SH-SY5Y (cell line): ENCODE measurements at regions not wholly inside any gene's neighbourhood (a gene's known extent, or its start where the extent isn't known, plus 50 kb on each side); places are given as distances from the start of the nearest gene placed in this dataset.

ENCODE experiments used
- GATA2 ChIP-seq: IDR thresholded peaks from 2 replicates; pipeline ENCODE4 v1.6.1; 2011; ENCODE audit warnings: mild to moderate bottlenecking, low read depth, low read length
- GATA3 ChIP-seq: IDR thresholded peaks from 2 replicates; pipeline ENCODE4 v1.6.1; 2011; ENCODE audit warnings: low read depth, mild to moderate bottlenecking, low read length, moderate library complexity

- TF ChIP-seq GATA2 (no peak), GATA3 (no peak)
These were observed 451.3 kb upstream of the TMEFF2 start for GRCh38 chr2:192645811-192646598.
